Germinal center (tissue), 1 donor: ENCODE measurements at regions not wholly inside any gene's neighbourhood (a gene's known extent, or its start where the extent isn't known, plus 50 kb on each side); places are given as distances from the start of the nearest gene placed in this dataset.

Experiments
- DNase-seq: peaks from one replicate; pipeline ENCODE4 v3.0.0; 2012; ENCODE audit warnings: mixed read lengths, low spot score

- DNase-seq, result no peak
Observed at GRCh38 chr1:22221233-22221780, 78.4 kb upstream of the WNT4 start.

GRCh38 chr1:22222723-22223122 lies 79.8 kb upstream of the WNT4 start:
- no peak for DNase-seq

GRCh38 chr1:22223176-22223575 lies 80.3 kb upstream of the WNT4 start:
- no peak for DNase-seq

- no peak for DNase-seq
Observed at GRCh38 chr1:22224091-22224490, 81.2 kb upstream of the WNT4 start.

- DNase-seq, result no peak
Observed at GRCh38 chr1:22224631-22225030, 81.7 kb upstream of the WNT4 start.

- no peak for DNase-seq
Observed at GRCh38 chr1:22225858-22226589, 83.1 kb upstream of the WNT4 start.

GRCh38 chr1:22228074-22228473 lies 85.2 kb upstream of the WNT4 start:
- no peak for DNase-seq

- DNase-seq, result no peak
Observed at GRCh38 chr1:22228505-22228911, 85.6 kb upstream of the WNT4 start.

- DNase-seq, result no peak
Observed at GRCh38 chr1:22229379-22229778, 86.5 kb upstream of the WNT4 start.

GRCh38 chr1:22231068-22231593 lies 88.2 kb upstream of the WNT4 start:
- DNase-seq, result no peak

- DNase-seq, result no peak
Observed at GRCh38 chr1:22231995-22232690, 89.2 kb upstream of the WNT4 start.

- DNase-seq, result no peak
Observed at GRCh38 chr1:22233222-22233621, 90.3 kb upstream of the WNT4 start.

GRCh38 chr1:22234476-22235030 lies 91.7 kb upstream of the WNT4 start:
- DNase-seq, result no peak

GRCh38 chr1:22236166-22236565 lies 93.3 kb upstream of the WNT4 start:
- DNase-seq, result no peak

GRCh38 chr1:22236900-22237299 lies 94.0 kb upstream of the WNT4 start:
- DNase-seq, result no peak

GRCh38 chr1:22237433-22238093 lies 94.7 kb upstream of the WNT4 start:
- no peak for DNase-seq

GRCh38 chr1:22238356-22239224 lies 95.7 kb upstream of the WNT4 start:
- DNase-seq, result no peak

GRCh38 chr1:22239378-22239777 lies 96.5 kb upstream of the WNT4 start:
- DNase-seq, result no peak

GRCh38 chr1:22241250-22241649 lies 98.4 kb upstream of the WNT4 start:
- no peak for DNase-seq

GRCh38 chr1:22241811-22242210 lies 98.9 kb upstream of the WNT4 start:
- no peak for DNase-seq

GRCh38 chr1:22245100-22245650 lies 102.3 kb upstream of the WNT4 start:
- DNase-seq, result no peak
